Panc1 (cell line): ENCODE measurements at regions not wholly inside any gene's neighbourhood (a gene's known extent, or its start where the extent isn't known, plus 50 kb on each side); places are given as distances from the start of the nearest gene placed in this dataset.

Experiments
- POLR2AphosphoS5 ChIP-seq: IDR thresholded peaks from 2 replicates; pipeline ENCODE4 v1.6.1; 2012; ENCODE audit warnings: mild to moderate bottlenecking, low read depth, low read length, moderate library complexity
- TF ChIP-seq, protein P1 (sequence below): fragments of 450-650 bp; IDR thresholded peaks from 2 replicates; pipeline ENCODE4 v1.5.1; 2017; ENCODE audit warnings: mild to moderate bottlenecking

DNA sequence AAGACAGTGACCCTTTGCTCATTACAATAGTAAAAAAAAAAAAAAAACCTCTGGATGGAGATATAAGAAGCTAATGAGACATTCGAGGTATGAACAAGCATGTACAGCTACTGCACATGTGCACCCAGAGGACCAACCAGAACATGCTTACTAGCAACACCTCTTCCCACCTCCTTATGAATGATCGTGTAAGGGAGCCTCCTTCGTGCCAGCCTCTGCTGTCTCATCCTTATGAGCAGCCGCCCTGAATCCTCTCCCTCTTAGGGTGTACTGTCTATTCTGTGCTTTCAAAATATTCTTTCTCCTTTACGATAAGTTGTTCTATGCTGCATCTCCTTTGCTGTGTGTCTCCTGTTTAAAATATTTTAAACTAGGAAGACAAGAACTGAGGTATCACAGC lies 91.4 kb upstream of the ACSL3 start:
- TF ChIP-seq, protein P1, sequence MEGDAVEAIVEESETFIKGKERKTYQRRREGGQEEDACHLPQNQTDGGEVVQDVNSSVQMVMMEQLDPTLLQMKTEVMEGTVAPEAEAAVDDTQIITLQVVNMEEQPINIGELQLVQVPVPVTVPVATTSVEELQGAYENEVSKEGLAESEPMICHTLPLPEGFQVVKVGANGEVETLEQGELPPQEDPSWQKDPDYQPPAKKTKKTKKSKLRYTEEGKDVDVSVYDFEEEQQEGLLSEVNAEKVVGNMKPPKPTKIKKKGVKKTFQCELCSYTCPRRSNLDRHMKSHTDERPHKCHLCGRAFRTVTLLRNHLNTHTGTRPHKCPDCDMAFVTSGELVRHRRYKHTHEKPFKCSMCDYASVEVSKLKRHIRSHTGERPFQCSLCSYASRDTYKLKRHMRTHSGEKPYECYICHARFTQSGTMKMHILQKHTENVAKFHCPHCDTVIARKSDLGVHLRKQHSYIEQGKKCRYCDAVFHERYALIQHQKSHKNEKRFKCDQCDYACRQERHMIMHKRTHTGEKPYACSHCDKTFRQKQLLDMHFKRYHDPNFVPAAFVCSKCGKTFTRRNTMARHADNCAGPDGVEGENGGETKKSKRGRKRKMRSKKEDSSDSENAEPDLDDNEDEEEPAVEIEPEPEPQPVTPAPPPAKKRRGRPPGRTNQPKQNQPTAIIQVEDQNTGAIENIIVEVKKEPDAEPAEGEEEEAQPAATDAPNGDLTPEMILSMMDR, result no peak
- TF ChIP-seq POLR2AphosphoS5, result no peak
